HT-29 (cell line): ENCODE measurements at regions not wholly inside any gene's neighbourhood (a gene's known extent, or its start where the extent isn't known, plus 50 kb on each side); places are given as distances from the start of the nearest gene placed in this dataset.
"Not testable (repeated sequence)": the region's sequence is repeated elsewhere in the genome, so short reads cannot be mapped to it uniquely, and the experiment has no call there.

Source experiments
- DNase-seq: peaks from one replicate; pipeline ENCODE4 v3.0.0-alpha.2; 2015; ENCODE audit warnings: low spot score

- no peak for DNase-seq
Measured at GRCh38 chr5:163878490-163878889, 373.1 kb downstream of the MAT2B start.

DNA sequence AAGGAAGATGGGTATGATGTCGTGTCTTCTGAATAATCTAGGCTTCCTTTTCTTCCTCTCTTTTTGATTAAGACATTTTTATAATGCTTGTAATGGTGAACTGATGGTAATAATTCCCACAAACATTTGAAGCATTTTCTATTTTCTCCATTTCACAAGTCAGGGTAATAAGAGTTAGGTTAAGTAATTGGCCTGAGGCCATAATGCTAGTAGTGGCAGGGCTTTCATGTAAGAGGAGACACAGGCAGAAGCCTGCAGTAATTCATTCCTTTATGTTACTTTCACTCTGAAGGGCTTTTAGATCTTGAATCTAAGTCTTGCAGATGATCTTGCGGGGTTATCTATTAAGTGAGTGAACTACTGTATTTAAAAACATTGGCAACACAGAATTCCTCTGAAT lies 374.9 kb downstream of the MAT2B start:
- DNase-seq, result no peak

DNA sequence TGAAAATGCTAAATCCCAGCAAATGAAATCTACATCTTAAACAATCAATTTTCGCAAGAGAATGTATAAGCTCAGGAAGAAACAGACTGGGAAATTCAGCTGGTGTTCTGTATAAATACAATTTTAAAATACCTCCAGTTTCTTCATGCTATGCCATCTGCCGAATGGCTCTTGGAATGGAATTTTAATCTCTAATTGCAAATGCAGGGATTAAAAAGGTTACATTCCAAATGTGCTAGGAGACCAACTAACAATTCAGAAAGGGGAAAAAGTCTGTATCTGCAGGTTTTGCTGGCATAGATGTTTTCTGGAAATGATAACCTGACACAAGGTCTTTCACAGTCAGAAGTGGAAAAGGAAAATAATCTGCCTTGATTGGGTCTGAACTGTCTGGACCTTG lies 379.7 kb downstream of the MAT2B start:
- DNase-seq, result no peak

DNA sequence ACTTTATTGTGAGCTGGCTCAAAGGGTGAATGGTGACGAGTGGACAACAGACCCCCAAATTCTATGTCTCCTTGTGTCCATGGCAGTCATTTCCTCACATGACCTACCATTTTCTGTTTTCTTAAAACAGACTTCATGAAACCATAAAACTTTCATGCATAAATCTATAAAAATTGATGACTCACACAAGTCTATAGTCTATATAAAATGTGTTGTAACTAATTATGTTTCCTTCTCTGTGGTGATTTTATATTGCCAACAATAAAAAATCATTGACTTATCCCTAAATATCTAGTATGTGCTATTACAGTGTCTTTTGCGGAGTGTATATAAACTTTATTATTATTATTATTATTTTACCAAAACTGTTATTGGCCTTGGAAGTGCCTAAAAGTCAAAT lies 382.4 kb downstream of the MAT2B start:
- DNase-seq, result no peak

- no peak for DNase-seq
Measured at GRCh38 chr5:163888366-163888765, 382.9 kb downstream of the MAT2B start.

DNA sequence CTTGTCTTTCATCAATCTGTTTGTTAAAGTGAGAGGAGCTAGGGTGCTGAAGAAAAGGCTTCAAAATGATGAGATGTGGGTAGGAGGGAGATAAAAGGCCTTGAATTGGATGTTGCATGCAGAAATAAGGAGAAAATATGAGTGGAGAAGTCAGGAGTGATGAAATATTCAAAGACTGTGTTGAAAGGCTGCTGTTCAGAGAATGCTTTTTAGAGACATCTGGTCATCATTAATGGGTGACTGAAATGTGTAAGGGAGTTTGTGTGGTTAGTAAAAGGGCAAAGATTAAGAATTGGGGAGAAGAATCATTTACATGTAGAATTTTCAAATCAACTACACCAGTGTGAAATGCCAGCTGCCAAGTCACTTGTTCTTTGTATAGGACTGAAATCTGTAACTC lies 383.9 kb downstream of the MAT2B start:
- no peak for DNase-seq

DNA sequence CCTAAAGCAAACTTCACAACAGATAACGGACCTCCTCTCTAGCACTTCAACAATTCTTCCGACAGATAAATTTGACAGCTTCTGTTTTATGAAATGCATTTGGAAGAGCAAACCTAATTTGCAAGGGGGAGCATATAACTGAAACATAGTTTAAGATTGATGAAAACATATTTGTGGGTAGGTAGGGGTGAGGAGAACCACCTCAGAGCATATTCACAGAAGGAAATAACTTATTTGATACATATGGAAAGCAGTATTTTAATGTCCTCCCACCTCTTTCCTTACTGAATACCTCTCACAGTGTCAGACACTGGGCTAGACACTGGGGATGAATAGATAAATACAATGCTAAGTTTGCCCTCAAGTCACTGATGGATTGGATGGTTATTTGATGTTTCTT lies 384.8 kb downstream of the MAT2B start:
- DNase-seq, result no peak

GRCh38 chr5:163893281-163893680 lies 387.9 kb downstream of the MAT2B start:
- DNase-seq, result no peak

- no peak for DNase-seq
Measured at GRCh38 chr5:163894645-163895044, 389.2 kb downstream of the MAT2B start.

DNA sequence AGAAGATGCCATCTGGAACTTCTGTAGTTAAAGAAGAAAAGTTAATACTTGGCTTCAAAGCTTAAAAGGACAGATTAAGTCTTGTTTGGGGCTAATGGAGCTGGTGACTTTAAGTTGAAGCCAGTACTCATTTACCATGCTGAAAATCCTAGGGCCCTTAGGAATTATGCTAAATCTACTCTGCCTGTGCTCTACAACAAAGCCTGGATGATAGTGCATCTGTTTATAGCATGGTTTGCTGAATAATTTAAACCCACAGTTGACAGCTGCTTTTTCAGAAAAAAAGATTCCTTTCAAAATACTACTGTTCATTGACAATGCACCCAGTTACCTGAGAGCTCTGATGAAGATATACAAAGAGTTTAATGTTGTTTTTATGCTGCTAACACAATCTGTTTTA lies 393.5 kb downstream of the MAT2B start:
- no peak for DNase-seq

DNA sequence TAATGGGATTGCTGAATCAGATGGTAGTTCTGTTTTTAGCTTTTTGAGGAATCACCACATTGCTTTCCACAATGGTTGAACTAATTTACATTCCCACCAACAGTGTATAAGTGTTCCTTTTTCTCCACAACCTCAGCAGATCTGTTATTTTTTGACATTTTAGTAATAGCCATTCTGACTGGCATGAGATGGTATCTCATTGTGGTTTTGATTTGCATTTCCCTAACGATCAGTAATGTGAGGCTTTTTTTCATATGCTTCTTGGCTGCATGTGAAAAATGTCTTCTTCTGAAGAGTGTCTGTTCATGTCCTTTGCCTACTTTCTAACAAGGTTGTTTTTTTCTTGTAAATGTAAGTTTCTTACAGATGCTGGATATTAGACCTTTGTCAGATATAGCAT lies 402.4 kb downstream of the MAT2B start:
- not testable (repeated sequence) for DNase-seq

GRCh38 chr5:163908253-163908652 lies 402.8 kb downstream of the MAT2B start:
- no peak for DNase-seq

DNA sequence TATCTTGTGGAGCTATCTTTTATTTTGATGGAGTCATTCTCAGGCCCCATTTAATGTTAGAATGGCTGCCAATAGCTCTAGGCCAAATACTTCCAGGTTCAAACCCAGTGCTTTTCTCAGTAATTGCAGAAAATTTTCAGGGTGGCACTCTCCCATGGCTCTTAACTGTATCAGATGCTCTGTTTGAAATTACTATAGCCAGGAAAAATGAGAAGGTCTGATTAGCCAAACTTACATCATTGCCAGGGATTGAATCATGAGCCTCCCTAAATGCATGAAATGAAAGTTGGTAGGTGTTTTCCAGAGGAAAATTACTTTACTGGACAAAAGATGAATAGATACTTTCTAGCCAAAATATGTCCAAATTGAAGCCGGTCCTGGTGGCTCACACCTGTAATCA lies 404.8 kb downstream of the MAT2B start:
- DNase-seq, result no peak

GRCh38 chr5:163912046-163912445 lies 406.6 kb downstream of the MAT2B start:
- no peak for DNase-seq

- no peak for DNase-seq
Measured at GRCh38 chr5:163913548-163913947, 408.1 kb downstream of the MAT2B start.

DNA sequence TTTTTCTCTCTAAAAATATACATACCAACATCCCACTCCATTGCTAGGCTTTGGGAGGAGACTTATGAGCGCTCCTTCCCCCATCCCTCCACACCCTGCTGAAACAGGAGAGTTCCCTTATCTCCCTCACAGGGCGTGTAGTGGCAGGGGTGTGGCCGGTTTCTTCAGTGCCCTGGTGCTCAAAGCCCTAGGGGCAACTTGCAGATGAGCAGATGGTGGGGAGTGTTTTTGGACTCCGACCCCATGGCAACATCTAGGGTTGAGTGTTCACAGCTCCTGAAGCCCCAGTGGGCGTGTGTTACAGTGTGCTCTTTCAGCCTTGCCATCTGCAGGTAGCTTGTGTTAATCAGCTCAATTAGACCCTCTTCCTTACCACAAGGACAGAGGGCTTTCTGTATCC lies 409.5 kb downstream of the MAT2B start:
- DNase-seq, result no peak

- no peak for DNase-seq
Measured at GRCh38 chr5:163915481-163915961, 410.1 kb downstream of the MAT2B start.

DNA sequence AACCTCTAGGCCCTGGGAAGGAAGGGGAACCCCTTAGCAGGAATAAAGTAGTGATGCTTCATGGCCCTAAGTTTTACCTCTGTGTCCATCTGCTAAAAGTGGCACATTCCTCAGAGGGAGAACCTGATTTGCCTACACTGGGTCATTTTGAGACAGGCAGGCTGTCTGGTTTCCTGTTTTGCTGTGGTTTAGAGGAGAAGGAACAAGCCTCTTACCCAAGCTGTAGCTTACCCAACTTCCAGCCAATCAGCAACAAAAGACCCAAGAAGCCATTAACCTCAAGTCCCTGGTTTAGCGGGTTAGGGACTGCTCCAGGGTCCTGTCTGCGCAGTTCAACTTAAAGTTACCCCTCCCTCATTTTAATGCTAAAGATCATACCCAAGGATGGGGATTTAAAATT lies 411.0 kb downstream of the MAT2B start:
- DNase-seq, result no peak

GRCh38 chr5:163916861-163917260 lies 411.4 kb downstream of the MAT2B start:
- DNase-seq, result no peak

- no peak for DNase-seq
Measured at GRCh38 chr5:163917747-163918146, 412.3 kb downstream of the MAT2B start.

- not testable (repeated sequence) for DNase-seq
Measured at GRCh38 chr5:163934990-163935389, 429.6 kb downstream of the MAT2B start.

DNA sequence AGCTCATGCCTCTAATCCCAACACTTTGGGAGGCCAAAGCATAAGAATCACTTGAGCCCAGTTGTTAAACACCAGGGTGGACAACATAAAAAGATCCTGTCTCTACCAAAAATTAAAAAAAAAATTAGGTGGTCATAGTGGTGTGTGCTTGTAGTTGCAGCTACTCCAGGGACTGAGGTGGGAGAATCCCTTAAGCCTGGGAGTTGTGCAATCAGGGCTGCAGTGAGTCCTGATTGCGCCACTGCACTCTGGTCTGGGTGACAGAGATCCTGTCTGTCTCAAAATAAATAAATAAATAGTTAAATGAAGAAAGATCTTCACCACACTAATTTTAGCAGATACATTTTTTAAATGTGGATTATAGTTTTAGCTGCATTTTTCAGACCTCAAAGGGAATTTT lies 433.2 kb downstream of the MAT2B start:
- DNase-seq, result no peak

DNA sequence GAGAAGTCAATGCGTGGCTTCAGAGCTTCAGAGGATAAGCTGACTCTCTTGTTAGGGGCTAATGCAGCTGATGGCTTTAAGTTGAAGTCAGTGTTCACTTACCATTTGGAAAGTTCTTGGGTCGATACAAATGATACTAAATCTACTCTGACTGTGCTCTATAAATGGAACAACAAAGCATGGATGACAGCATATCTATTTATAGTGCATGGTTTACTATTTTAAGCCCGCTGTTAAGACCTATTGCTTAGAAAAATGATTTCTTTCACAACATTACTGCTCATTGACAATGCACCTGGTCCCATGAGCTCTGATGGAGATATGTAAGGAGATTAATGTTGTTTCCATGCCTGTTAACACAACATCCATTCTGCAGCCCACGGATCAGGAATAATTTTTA lies 435.7 kb downstream of the MAT2B start:
- no peak for DNase-seq

DNA sequence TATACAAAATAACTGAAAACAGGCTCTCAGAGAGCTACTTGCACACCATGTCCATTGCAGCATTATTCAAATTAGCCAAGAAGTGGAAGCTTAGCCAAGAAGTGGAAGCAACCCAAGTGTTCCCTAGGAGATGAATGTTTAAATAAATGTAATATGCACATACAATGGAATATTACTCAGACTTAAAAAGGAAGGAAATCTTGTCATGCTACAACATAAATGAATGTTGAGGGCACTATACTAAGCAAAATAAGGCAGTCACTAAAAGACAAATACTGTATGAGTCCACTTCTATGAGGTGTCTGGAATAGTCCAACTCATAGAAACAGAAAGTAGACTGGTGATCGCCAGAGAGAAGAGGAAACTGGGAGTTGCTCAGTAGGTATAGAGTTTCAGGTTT lies 438.1 kb downstream of the MAT2B start:
- no peak for DNase-seq

- DNase-seq, result no peak
Measured at GRCh38 chr5:163944738-163945137, 439.3 kb downstream of the MAT2B start.
